KBM-7 (cell line): ENCODE measurements at regions not wholly inside any gene's neighbourhood (a gene's known extent, or its start where the extent isn't known, plus 50 kb on each side); places are given as distances from the start of the nearest gene placed in this dataset.

Experiments
- DNase-seq: peaks from one replicate; pipeline ENCODE4 v3.0.0-alpha.2; 2015
- in situ Hi-C: fragments of 300-500 bp; cut with MboI; formaldehyde crosslinking; loops from 2 replicates; pipeline ENCODE4 v1.14.3; 2020; ENCODE audit warnings: low sequenced_read_pairs, low pct_unique_long_range_greater_than_20kb, mixed read lengths

DNA sequence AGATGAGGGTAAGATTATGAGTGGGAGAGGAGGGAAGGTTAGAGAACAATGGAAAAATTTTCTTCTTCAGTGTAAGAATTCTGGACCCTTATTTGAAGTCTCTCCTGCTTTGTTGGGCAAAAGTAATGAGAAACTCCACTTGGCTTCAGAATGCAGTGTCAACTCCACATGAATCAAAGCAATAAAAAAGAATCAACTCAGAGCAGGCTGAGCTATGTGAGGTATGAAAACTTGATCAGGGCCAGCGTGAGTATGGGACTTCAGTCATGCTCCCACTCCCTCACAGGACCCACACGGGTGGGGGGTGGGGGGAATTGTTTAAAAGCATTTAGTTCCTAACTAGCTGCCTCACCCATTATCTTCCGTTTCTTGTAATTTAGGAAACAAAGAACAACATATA lies 502.2 kb downstream of the PDCD6IP start:
- DNase-seq, result no peak
- in situ Hi-C loops, result no loop called here

DNA sequence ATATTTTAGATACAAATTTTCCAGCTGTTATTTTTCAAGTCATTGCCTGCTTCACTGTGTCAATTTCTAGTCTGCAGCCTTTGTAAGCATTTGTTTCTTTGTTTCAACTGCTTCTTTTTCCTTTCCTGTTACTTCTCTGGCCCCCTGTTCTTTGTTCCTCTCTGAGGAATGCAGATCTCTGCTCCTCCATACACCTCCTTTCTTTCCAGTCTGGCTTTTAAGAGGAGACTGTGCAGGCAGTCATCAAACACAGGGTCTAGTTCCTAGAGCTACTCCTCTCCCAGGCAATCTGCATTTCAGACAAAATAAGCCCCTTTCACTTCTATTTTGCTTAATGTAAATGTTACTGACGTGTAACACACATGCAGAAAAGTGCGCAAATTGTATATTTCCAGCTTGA lies 502.9 kb downstream of the PDCD6IP start:
- in situ Hi-C loops, result no loop called here
- DNase-seq, result no peak

- in situ Hi-C loops, result no loop called here
These were observed 506.8 kb downstream of the PDCD6IP start for GRCh38 chr3:34305266-34305665.

GRCh38 chr3:34312684-34313083 lies 514.3 kb downstream of the PDCD6IP start:
- in situ Hi-C loops, result no loop called here
- no peak for DNase-seq

More at GRCh38 chr3:34305266-34305665, 506.8 kb downstream of the PDCD6IP start:
- no peak for DNase-seq

- in situ Hi-C loops, result no loop called here
- no peak for DNase-seq
These were observed 521.5 kb downstream of the PDCD6IP start for GRCh38 chr3:34319881-34320280.

DNA sequence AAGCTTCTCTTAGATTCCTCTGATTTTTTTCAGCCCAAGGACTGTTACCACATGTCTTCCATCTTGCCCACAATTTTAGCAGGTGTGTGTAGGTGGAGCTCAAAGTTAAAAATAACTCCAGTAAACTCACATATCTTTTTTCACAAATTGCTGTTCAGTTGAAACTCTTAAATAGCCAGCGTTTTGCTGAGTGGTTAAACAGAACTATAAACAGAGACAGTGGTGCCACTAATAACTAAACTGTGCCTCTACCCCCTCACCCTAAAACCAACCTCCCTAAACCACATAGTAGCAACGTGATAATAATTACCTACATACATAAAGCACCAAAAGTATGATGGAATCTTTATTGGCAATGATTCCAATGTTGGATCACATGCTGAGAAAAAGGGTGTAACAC lies 525.1 kb downstream of the PDCD6IP start:
- no peak for DNase-seq
- in situ Hi-C loops, result no loop called here

- no peak for DNase-seq
- in situ Hi-C loops, result no loop called here
These were observed 548.2 kb downstream of the PDCD6IP start for GRCh38 chr3:34346656-34347055.

DNA sequence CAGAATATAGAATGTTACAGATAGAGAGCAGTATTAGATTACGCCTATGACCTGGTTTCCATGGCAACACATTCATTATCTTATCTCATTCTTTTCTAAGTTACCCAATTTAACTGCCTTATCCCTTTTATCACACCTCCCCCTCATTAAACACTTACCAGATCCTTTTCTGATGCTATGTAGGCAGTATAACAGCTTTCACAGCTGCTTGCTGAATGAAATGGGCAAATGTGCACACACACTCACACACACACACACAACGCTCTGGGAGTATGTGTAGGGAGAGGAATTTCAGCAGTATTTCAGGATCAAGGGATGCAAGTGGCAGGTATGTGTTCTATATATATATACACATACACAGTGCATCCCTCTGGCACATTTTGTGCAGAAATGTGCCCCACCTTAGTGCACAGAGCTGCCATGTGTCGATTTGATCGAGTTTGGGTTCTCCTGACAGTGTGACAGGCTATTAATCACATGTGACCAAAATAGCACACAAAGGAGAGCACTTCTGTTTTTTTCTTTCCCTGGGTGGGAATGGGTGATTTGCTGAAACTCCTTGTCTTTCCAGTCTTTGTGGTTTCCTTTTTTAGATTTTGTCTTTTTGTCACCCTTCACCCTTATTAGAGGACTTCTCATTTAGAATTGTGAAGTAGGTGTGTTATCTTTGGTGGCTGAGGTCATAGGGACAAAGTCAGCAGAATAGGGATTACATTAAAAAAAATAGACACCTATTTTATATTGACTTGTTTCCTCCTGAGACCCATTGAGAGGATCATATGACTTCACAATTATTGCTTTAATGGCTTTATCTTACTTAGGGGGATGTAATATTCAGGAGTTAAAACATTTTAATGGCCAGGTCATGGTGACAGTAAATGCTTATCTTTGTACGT lies 553.7 kb downstream of the PDCD6IP start:
- no peak for DNase-seq
- in situ Hi-C loops, result no loop called here

GRCh38 chr3:34352778-34353331 lies 554.4 kb downstream of the PDCD6IP start:
- in situ Hi-C loops, result no loop called here
- DNase-seq, result no peak

- no peak for DNase-seq
- in situ Hi-C loops, result no loop called here
These were observed 559.0 kb downstream of the PDCD6IP start for GRCh38 chr3:34357461-34357860.

DNA sequence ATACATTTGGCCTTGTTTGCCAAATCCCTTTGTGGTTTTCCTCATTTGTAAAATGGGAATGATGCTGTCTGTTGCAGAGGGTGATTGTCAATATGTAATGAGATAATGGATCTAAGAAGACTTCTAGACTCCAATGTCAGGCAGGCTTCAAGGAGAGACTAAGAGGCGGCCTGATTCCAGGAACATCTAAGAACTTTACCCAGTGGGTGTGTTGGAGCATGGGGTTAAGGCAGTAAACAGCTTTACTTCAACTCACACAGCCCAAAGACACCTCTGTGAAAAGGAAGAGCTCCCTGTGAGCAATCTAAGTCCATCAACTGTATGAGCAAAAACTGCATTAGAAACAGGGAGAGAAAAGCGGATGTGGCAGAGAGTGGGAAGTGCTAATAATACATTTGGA lies 560.6 kb downstream of the PDCD6IP start:
- in situ Hi-C loops, result no loop called here
- DNase-seq, result no peak

GRCh38 chr3:34360713-34361112 lies 562.3 kb downstream of the PDCD6IP start:
- no peak for DNase-seq
- in situ Hi-C loops, result no loop called here

DNA sequence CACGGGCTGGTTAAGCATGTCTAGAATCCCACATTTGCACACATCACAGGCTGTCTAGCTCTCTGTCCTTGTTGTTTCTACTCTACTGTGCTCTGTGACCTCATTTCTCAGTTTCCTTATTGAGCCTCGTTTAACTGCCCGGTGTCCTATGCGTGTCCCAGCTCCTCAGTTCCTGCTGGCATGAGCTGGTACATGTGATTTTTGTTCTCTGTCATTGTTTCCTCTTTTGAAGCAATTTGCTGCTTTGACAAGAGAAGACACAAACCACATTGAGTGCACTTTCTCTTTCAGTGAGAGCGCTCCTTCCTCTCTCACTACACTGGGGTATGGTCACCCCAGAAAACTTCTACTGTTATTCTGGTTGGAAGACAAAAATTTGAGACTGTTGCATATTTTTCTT lies 563.5 kb downstream of the PDCD6IP start:
- in situ Hi-C loops, result no loop called here
- peak; percentile 20 for DNase-seq

- DNase-seq, result no peak
- in situ Hi-C loops, result no loop called here
These were observed 564.5 kb downstream of the PDCD6IP start for GRCh38 chr3:34362910-34363309.

GRCh38 chr3:34363881-34364280 lies 565.5 kb downstream of the PDCD6IP start:
- in situ Hi-C loops, result no loop called here
- no peak for DNase-seq

GRCh38 chr3:34364335-34364734 lies 565.9 kb downstream of the PDCD6IP start:
- no peak for DNase-seq
- in situ Hi-C loops, result no loop called here

DNA sequence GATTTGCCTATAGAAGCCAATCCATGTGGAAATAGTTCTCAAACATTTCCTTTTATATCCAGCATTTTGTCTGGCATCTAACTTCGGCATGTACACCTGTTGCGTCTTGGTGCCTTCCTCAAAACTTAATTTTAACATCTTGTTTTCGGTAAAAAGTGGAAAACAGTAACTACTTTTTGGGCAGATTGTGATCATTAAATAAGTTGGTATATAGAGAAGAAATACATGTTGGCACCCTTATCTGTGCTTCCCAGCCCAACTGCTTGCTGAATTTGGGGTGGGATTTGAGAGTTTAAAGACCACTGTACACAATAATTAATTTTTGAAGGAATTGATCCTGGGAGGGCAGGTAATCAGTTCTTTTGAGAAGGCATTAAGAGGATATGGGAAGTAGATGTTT lies 566.8 kb downstream of the PDCD6IP start:
- in situ Hi-C loops, result no loop called here
- DNase-seq, result no peak

DNA sequence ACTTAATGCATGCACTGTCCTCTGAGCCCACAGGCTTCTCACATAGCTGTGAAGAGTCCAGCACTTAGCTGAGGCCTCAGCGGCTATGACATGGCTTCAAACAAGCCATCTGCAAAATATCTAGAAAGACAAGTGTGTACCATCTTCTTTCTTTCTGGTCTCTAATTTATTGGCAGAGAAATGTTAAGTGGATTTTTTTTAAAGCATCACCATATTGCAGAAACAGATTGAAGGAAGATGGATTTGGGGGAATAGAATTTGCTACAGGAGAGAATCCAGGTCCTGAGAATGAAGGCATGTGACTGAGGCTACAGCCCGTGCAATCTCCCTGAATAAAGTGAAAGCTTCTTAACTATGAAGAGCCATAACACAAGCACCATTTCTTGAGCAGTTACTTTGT lies 567.3 kb downstream of the PDCD6IP start:
- in situ Hi-C loops, result no loop called here
- DNase-seq, result no peak

GRCh38 chr3:34367521-34367920 lies 569.1 kb downstream of the PDCD6IP start:
- DNase-seq, result no peak
- in situ Hi-C loops, result no loop called here

DNA sequence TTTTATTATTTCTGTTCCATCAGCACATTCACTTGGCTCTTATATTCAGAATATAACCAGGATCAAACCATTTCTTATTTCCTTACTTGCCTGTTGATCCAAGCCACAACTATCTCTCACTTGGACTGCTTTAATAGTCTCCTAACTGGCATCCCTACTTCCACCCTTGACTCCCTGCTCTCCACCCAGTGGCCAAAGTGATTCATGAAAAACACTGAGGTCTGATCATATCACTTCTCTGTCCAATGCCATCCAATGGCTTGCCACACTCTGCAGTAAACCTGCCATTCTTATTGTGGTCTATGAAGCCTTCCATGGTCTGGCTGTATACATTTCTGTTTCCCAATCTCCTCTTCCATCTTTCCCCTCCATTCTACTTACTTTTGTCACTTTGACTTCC lies 576.1 kb downstream of the PDCD6IP start:
- no peak for DNase-seq
- in situ Hi-C loops, result no loop called here

DNA sequence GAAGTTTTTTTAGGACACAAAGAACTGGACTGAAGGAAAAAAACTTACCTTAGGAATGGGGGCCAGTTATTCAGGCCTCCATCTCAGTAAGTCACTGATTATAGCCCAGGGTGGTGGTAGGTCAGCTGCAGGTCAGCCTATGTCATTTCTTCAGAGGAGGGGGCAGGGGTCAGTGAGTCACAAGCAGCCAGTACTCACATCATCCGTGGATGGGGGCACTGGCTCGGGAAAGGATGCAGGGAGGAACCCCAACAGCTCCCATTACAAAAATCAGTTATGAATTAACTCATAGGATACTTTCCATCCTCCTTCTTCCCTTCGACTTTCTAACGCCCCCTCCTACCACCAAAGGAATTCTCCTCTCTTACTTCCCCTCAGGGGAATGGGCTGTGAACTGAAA lies 578.3 kb downstream of the PDCD6IP start:
- no peak for DNase-seq
- in situ Hi-C loops, result no loop called here
